CD4-positive, alpha-beta T cell treated with Interleukin-6 at 100 ng/mL for 8 hours (primary cell): ENCODE measurements at regions not wholly inside any gene's neighbourhood (a gene's known extent, or its start where the extent isn't known, plus 50 kb on each side); places are given as distances from the start of the nearest gene placed in this dataset.

Experiments
- DNase-seq: peaks from one replicate; pipeline ENCODE4 v3.0.0-alpha.2; 2020; ENCODE audit warnings: mixed read lengths, low spot score

DNA sequence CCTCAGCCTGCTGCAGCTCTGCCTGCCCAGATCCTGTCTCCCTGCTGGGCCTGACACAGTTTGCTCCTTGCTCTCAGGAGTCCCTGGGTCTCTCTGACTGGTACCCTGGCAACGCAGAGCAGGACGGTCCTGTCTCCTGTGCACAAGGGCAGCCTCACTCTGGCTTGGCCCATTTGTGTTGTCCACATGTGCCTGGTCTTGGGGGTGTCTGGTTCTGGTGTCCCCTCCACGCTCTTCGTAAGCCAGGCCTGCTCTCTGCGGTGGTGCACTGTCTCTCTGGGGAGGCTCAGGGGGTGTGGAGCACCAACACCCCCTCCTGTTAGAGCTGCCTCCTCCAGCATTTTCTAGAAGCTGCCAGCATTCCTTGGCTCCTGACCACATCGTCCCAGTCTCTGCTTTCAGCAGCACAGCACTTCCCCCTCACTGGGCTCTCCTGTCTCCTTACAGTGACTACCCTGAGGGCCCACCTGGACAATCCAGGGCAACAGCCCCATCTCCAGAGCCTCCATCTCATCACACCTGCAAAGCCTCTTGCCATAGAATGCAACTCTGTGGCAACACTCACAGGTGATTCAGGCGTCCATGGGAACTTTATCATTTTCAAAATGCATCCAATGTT is 235.6 kb upstream of the HS6ST1 start:
- DNase-seq, result no peak

DNA sequence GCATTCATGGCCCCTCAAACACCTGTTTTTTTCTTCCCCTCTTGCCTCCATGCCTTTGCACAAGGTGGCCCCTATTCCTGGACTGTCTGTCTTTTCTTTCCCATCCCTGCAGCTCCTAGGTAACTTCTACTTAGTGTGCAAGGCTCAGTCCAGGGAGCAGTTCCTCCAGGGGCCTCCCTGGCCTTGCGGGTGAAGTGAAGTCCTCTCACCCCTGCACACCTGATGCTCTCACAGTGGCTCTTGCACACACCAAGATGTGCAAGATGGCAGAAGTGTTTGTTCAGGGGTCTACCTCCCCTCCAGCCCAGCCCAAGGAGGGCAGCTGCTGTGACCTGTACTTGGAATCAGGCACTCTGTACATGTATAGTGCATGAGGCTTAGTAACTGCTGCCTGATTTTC is 236.8 kb upstream of the HS6ST1 start:
- DNase-seq, result no peak

DNA sequence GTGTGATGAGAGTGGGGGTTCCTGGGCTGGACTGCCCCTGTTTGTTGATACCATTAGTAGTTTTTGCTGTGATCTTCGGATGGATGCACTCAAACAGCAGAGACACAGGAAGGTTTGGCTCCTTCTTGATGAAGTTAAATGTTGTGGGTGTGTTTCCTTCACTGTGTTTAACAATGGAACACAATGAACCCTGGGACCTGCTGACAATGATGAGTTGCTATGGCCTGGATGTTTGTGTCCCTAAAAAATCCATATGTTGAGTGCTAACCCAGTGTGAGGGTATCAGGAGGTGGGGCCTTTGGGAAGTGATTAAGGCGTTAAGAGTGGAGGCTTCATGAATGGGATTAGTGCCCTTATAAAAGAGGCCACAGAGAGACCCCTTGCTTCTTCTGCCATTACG is 237.4 kb upstream of the HS6ST1 start:
- no peak for DNase-seq

DNA sequence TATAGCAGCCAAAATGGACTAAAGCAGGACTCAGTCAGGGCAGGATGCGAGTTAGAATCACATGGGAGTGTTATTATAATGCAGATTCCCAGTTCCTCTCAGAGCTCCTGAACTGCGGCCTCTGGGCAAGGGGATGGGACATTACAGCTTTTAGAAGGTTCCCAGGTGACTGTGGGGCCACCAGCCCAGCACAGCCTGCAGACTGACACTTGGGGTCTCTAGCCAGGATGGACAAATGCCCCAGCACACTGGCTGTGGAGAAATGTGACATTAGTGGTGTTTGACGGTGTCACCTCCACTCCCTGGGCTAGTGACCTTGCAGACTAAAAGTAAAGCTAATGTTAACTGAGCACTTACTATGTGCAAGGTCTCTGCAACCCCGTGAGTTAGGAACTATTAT is 238.0 kb upstream of the HS6ST1 start:
- DNase-seq, result no peak

DNA sequence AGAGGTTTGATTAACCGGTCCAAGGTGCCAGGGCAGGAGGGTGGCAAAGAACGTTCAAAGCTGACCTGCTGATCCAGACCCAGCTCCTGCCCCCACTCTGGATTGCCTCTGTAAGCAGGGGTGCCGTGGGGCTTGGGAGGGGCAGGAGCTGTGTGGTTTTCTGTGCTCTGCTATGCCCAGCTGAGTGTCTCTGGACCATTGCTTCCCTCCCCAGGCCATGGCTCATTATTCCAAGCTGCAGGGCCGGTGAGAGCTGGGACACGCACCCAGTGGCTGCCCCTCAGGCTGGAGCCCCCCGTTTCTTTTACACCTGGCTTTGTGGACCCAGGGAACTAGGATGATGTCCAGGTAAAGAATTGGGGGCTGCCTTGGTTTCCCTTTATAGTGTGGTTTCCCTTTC is 238.4 kb upstream of the HS6ST1 start:
- DNase-seq, result no peak

DNA sequence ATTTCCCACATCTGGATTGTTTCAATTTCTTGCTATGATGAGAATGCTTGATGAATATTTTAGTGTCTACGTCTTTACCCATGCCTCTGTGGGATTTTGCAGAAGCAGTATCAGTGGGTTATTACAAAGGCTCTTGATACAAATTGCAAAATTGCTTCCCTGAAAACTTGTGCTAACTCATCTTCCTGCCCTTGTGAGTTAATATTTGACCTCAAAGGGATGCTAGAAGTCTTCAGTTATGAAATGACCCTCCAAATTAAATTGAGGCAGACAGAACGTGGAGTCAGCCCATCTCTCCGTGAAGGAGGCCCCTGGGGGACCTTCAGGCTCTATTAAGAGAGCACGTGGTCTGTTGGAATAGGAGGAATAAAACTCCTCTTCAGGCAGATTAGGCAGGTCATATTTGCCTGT is 239.2 kb upstream of the HS6ST1 start:
- no peak for DNase-seq

DNA sequence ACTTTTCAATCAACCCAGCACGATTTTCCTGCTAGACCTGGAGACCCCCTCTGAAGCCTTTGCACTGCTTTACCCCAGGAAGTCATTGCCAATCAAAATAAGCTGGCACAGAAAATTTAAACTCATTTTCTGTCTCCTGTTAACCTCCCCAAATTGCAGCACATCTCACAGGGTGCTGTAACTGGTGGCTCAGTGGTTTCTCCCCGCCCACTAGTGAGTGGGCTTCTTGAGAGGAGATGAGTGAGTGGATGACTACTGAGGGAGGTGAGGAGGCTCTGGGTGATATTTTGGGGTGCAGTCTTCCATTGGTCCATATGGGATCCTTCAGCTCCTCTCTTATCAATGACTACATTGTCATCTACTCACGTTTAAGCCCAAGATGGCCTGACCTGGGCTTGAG is 239.8 kb upstream of the HS6ST1 start:
- no peak for DNase-seq

DNA sequence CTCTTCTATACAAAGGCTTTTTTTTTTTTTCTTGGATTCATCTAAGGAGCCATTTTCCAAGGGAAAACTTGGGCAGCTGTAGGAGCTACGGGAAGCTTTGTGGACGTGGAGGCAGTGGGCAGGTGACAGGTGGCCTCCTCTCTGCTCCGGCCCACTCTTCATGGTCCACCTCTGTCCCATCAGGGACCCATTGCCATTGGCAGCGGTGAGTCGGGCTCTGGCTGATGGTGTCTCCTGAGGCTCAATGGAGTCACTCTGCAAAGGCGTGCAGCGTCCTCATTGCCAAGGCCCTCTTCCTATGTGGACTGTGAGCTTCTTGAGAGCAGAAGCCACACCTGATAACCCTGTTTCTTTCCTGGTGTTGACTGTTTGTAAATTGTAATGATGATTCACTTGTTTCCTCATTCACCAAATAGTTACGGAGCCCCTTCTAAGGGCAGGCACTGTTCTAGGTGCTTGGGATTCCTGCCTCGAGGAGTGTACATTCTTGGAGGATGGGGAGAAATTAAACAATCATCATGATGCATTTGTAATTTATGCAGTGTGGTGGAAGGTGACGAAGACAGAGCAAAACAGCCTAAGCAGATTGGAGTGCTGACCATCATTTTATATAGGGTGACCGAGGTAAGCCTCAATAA is 240.3 kb upstream of the HS6ST1 start:
- no peak for DNase-seq

DNA sequence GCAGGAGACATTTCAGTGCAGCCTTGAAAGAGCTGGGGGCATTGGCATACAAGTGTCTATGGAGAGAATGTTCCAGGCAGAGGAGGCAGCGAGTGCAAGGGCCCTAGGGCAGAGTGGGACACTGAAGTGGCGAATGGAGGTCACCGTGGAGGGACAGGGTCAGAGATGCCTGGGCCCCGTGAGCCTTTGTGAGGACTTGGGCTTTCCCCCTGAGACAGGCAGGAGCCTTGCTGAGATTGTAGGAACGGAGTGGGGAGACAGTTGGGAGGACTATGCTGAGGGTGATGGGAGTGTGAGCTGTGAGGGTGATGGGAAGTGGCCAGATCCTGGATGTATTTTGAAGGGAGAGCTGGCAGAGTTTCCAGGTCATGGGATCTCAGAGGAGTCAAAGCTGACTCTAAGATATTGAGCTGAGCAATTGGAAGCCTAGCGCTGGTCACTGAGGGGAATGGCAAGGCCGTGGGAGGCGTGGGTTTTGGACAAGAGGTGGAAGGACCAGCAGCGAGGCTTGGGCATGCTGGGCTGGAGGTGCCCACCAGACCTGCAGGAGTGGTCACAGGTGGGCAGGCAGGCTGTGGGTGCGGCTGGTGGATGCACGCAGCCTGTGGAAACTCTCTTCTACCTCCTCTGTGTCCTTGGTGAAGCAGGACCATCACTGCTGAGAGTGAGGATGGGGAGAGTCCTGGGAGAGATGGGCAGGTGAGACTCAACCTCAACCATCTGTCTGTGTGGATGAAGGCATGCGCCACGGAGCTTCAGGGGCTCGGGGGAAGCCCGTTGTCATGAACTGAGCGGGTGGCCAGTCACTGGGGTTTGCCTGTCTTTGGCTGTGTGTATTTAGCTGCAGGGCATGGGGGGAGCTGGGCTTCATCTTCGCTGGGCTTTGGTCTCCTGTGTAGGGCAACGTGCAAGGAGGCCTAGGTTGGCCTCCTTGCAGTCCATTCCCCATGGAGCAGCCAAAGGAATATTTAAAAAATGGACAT is 241.2 kb upstream of the HS6ST1 start:
- no peak for DNase-seq

DNA sequence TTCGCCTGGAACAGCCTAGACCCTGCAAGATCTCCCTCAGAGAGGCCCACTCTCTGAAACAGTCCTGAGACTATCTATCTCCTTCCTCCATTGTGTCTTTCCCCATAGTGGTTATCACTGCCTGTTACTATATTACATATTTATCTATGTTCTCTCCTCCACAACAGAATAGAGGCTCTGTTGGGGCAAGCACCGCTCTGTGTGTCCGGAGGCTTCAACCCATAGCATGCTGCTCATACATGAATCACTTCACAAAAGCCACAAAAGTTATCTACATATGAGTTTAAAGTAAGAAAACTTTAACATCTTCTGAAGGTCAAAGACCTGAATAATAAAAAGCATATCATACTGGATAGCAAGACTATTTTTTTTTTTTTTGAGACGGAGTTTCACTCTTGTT is 242.1 kb upstream of the HS6ST1 start:
- DNase-seq, result no peak

DNA sequence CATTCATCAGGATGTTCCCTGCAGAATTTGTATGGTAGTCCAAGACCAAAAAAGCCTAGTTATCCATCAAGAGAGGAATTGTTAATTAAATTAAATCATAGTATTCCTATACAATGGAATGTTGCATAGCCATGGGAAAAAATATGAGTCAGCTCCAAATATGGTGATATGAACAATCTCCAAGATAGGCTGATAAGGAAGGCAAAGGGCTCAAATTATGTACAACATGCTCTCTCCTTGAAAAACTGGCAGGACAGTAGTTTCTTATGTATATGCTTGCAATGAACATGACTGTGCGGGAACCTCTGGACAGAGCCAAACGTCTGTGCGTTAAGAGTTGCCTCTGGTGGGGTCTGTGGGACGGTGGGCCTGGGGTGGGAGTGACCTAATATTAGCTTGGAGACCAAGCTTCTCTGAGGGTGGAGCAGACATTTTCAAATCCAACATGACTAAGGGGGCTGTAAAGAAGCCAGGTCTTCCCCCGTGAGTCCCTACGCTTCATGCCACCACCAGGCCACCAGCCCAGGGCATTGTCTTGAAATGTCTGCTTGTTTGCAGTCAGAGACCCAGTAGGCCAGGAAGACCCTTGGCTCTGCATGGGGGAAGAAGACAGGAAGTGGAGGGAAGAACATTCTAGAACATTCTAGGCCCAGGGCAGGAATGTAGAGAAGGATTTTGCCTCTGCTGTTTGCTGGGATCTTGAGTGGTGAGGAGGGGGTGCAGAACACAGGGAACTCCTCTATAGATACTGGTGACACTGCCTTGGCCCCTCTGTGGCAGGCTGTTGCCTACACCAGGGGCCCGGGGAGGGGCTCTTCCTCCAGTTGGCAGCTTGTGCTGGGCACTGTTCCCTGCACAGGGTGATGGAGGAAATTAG is 244.0 kb upstream of the HS6ST1 start:
- no peak for DNase-seq

DNA sequence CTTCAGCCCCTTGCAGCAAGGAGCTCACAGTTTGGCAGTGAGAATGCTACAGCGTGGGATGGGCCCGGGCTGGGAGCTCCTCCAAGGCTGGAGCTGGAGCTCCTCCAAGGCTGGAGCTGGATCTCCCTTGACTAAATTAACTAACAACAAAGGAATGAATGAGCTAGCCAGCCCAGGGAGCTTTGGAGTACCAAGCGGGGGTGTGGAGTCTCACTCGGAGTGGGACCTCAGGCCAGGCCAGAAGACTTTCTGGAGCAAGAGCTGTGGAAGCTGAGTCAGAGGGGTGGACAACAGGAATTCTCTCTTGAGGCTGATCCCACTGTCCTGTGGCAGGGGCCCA is 244.7 kb upstream of the HS6ST1 start:
- no peak for DNase-seq

DNA sequence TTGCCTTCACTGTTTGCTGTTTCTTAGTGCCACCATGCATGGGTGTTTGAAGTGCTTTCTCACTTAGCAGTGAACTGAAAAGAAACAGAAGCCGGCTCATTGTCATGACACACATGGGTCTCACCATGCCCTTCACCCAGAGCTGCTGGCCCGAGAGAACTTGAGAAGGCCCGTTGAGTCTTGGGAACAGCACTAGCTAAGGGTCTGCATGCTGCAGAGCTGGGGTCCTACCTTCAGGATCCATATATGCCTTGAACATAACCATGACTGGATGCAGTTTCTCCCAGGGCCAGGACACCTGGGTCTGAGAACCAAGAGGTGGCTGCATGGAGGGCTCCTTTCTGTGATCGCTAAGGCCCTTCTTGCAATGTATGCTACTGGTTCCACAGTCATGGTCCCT is 245.5 kb upstream of the HS6ST1 start:
- DNase-seq, result no peak

DNA sequence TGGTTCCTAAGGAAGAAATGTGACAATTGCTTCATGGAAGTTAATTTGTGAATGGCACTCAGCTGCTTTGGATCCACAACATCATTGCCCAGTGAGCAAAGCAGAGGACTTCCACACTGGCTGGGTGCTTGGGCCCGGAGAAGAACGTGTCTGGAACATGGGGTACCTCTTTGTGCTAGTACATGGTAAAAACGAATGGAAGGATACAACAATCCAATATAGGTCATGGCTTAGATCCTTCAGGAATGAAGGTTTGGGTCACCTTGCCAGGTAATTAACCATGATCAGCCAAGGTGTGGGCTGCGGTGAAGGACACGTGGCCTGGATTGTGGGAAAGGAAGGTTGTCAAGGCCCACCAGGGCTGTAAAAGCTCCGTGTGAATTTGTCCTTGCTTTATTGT is 245.9 kb upstream of the HS6ST1 start:
- no peak for DNase-seq

DNA sequence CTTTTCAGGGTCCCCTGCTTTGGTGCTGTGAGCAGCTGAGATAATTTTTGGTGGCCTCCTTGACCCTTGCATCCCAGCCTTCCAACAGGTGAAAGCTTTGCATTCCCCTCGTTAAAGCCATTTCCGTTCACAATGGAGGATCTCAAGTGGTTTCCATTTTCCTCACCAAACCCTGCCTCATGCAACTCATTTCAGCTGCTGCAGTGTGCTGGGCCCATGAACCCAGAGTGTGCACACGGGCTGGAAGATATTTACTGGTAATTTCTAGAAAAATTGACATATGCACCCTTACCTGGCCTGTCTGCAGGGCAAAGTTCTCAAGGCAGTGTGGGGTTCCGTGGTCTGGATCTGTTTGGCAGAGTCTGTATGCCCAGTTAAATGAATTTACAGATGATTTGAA is 246.8 kb upstream of the HS6ST1 start:
- no peak for DNase-seq

DNA sequence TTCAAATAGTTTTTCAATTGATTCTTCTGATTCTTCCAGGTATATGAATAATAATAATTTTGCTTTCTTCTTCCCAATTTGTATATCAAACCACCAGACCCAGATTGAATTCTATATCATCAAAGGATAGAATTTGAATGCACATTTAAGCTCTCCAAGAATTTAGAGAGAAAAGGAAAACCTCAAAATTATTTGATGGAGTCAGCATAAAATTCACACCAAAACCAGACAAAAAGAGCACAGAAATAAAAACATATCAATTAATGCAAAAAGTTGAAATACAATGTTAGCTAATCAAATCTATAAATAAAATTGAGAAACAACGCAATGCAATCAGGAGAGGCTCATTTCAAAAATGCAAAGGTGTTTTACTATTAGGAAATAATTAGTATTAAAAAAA is 248.0 kb upstream of the HS6ST1 start:
- no peak for DNase-seq

DNA sequence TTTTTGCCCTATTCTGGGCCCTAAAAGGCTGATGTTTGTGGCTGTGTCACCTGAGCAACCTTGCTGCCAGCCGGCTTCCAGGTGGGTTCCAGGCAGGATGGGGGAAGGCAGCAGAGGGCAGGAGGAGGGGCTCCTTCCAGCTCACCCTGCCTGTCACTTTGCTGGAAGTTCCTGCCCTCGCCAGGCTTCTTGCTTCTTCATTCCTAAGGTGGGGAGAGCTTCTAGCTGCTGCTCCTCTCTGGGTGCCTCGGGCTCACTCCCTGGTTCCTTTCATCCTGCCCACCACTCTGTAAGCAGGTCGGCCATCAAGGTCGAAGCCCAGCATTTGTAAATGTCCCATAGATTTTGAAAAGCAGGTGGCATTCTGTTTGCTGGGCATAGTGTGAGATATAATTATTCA is 249.4 kb upstream of the HS6ST1 start:
- no peak for DNase-seq

DNA sequence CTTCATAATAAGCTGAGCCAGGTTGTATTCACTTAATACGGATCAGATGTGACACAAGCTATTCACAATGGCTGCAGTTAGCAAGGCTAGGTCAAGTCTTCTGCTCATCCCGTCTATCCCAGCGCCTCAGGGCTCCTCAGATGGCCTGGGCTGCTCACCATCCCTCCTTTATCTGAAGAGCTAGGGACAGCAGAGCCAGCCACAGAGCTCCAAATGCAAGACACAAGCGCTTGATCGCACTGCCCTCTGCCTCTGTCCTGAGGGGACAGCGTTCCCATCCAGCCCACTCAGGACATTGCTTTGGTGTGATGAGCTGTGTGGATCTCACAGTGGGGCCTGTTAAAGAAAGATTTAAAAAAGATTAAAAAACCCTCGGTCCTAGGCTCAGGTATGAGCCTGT is 254.4 kb upstream of the HS6ST1 start:
- DNase-seq, result no peak

DNA sequence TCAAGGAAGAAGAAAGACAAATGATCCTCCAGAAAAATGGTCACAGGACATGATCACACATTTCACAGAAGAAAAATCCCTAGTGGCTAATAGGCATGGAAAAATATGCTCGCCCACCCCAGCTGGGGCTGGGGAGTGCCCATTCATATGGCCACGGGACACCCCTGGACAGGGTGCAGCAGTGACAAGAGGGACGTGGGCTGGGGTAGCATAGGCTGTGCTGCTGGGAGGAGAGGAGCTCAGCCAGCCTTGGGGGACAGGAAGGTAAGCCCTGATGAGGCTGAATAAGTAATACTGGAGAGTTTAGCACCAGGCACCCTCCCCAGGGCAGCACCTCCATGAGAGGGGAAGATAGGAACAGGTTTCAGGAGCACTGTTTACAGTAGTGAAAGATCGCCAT is 254.9 kb upstream of the HS6ST1 start:
- no peak for DNase-seq

DNA sequence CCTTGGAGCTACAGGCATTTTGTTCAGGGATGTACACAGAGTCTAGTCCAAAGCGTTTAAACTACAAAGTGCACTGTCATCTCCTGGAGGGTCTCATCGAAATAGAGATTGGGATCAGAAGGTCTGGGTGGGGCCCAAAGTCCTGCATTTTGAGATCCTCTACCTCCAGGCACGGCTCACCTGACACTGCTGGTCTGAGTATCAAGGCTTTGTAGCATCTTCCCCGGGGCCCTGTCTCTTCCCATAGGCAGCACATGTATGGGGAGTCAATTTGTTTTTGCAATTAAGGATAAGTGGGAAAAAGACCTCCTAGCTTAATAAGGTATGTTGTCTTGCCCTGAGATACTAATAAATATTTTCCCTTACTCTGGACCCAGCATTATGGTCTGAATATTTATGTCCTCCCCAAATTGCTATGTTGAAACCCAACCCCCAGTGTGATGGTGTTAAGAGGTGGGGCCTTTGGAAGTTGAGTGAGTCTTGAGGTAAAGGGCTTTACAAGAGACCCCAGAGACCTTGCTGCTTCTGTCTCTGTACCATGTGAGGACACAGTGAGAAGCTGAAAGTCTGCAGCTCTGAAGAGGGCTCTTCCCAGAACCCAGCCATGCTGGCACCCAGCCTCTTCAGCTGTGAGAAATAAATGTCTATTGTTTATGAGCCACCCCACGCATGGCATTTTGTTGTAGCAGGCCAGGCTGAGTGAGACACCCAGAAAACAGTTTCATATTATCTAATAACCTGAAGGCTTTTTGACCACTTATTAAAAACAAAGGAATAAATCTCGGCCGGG is 258.7 kb upstream of the HS6ST1 start:
- DNase-seq, result no peak
